Endodermal cell (in vitro differentiated cells): ENCODE measurements at regions not wholly inside any gene's neighbourhood (a gene's known extent, or its start where the extent isn't known, plus 50 kb on each side); places are given as distances from the start of the nearest gene placed in this dataset.
"Not testable (repeated sequence)": the region's sequence is repeated elsewhere in the genome, so short reads cannot be mapped to it uniquely, and the experiment has no call there.

Source experiments
- DNase-seq: peaks from one replicate; pipeline ENCODE4 v3.0.0-alpha.2; 2017
- H3K27ac ChIP-seq: 2 replicates; pipeline ENCODE4 v1.5.1; 2013; ENCODE audit warnings: mild to moderate bottlenecking, low read depth, low read length, moderate library complexity
- H3K27me3 ChIP-seq: 2 replicates; pipeline ENCODE4 v1.6.1; 2013; ENCODE audit warnings: mild to moderate bottlenecking, low read length, moderate library complexity; ENCODE audit not compliant: insufficient read depth, control insufficient read depth, poor library complexity, severe bottlenecking
- H3K36me3 ChIP-seq: 2 replicates; pipeline ENCODE4 v1.7.0; 2013; ENCODE audit warnings: mild to moderate bottlenecking, low read length, moderate library complexity; ENCODE audit not compliant: control insufficient read depth, insufficient read depth
- H3K4me1 ChIP-seq: one replicate; pipeline ENCODE4 v1.7.0; 2013; ENCODE audit warnings: low read length; ENCODE audit not compliant: control insufficient read depth, insufficient read depth
- H3K4me3 ChIP-seq: 2 replicates; pipeline ENCODE4 v1.5.1; 2013; ENCODE audit warnings: mild to moderate bottlenecking, low read length, moderate library complexity
- H3K9ac ChIP-seq: 2 replicates; pipeline ENCODE4 v1.6.1; 2013; ENCODE audit warnings: mild to moderate bottlenecking, low read length, moderate library complexity; ENCODE audit not compliant: poor library complexity, severe bottlenecking; ENCODE audit errors: extremely low read depth
- H3K9me3 ChIP-seq: 2 replicates; pipeline ENCODE4 v1.6.1; 2013; ENCODE audit warnings: mild to moderate bottlenecking, low read length, moderate library complexity; ENCODE audit not compliant: control insufficient read depth
- H3K27ac Mint-ChIP-seq: 2 replicates; pipeline ENCODE4 v1.8.0; 2020; ENCODE audit warnings: mixed read lengths
- H3K27me3 Mint-ChIP-seq: 2 replicates; pipeline ENCODE4 v1.8.0; 2021; ENCODE audit warnings: mild to moderate bottlenecking, mixed read lengths; ENCODE audit not compliant: insufficient read depth
- H3K36me3 Mint-ChIP-seq: 2 replicates; pipeline ENCODE4 v1.8.0; 2020; ENCODE audit warnings: low read depth, mixed read lengths
- H3K4me1 Mint-ChIP-seq: 2 replicates; pipeline ENCODE4 v1.8.0; 2020; ENCODE audit warnings: mixed read lengths
- H3K4me3 Mint-ChIP-seq: 2 replicates; pipeline ENCODE4 v1.8.0; 2020; ENCODE audit warnings: mild to moderate bottlenecking, moderate library complexity, mixed read lengths
- H3K9me3 Mint-ChIP-seq: 2 replicates; pipeline ENCODE4 v1.8.0; 2020; ENCODE audit warnings: mild to moderate bottlenecking, mixed read lengths
- WGBS, 2 experiments: methylation state at CpG; one replicate each; pipeline versions ENCODE4 v1.1.5 to v1.1.7; 2013; ENCODE audit warnings: missing lambda C conversion rate in 2 of 2, mixed read lengths in 1 of 2; ENCODE audit not compliant: insufficient coverage in 1 of 2, insufficient read length in 1 of 2; 5-methylcytosine and 5-hydroxymethylcytosine counted together

DNA sequence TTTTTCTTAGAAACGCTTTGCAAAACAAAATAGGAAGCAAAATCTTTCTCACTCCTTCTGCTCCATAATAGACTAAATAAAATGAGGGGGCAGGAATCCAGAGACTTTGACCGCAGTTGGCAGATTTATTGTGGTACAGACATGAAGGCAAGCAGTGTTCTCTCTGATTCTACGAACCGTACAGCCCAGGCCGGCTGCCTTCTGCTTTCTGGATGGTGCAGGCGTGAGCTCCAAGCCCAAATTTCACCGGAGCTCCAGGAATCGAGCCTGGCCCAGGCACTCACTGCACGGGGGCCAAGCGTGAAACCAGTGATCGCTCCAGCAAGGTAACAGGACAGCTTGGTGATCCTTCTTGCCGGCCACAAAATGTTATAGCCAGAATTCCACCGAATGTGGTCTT lies 202.9 kb downstream of the GOLGA6L6 start:
- H3K4me3 Mint-ChIP-seq, H3K36me3 Mint-ChIP-seq, H3K27ac ChIP-seq, H3K9ac ChIP-seq, DNase-seq, H3K4me1 ChIP-seq, H3K27ac Mint-ChIP-seq, H3K27me3 Mint-ChIP-seq, H3K36me3 ChIP-seq, H3K4me1 Mint-ChIP-seq, H3K4me3 ChIP-seq, H3K27me3 ChIP-seq: not testable (repeated sequence)
- H3K9me3 ChIP-seq = peaks cover 47% of the 10 kb centered on the region
- H3K9me3 Mint-ChIP-seq = peaks cover 37% of the 10 kb centered on the region
- 72 to 76% methylated on average over 12 to 13 of the region's 13 CpGs for WGBS, 2 experiments

- peaks cover 47% of the 10 kb centered on the region for H3K9me3 ChIP-seq
- not testable (repeated sequence) for H3K27ac Mint-ChIP-seq
Measured at GRCh38 chr15:20337238-20337637, 204.4 kb downstream of the GOLGA6L6 start.

GRCh38 chr15:20334451-20334850 lies 207.1 kb downstream of the GOLGA6L6 start:
- not testable (repeated sequence) for H3K27me3 ChIP-seq, H3K36me3 Mint-ChIP-seq, H3K36me3 ChIP-seq, H3K4me3 Mint-ChIP-seq, H3K9ac ChIP-seq, H3K27me3 Mint-ChIP-seq, DNase-seq, H3K27ac ChIP-seq, H3K4me1 Mint-ChIP-seq, H3K27ac Mint-ChIP-seq, H3K4me3 ChIP-seq, H3K4me1 ChIP-seq
- peaks cover 21% of the 10 kb centered on the region for H3K9me3 ChIP-seq
- 89 to 94% methylated on average over 4 to 6 of the region's 6 CpGs for WGBS, 2 experiments
- peaks cover 50% of the 10 kb centered on the region for H3K9me3 Mint-ChIP-seq

More at GRCh38 chr15:20337238-20337637, 204.4 kb downstream of the GOLGA6L6 start:
- H3K9ac ChIP-seq, H3K4me1 Mint-ChIP-seq, H3K36me3 Mint-ChIP-seq, H3K4me1 ChIP-seq, H3K27ac ChIP-seq, H3K27me3 Mint-ChIP-seq, DNase-seq, H3K36me3 ChIP-seq, H3K4me3 Mint-ChIP-seq, H3K27me3 ChIP-seq: not testable (repeated sequence)
- 70 to 87% methylated on average over 4 of the region's 5 CpGs for WGBS, 2 experiments
- H3K9me3 Mint-ChIP-seq = peaks cover 42% of the 10 kb centered on the region
- peak overlapping the region; percentile 65 for H3K4me3 ChIP-seq

DNA sequence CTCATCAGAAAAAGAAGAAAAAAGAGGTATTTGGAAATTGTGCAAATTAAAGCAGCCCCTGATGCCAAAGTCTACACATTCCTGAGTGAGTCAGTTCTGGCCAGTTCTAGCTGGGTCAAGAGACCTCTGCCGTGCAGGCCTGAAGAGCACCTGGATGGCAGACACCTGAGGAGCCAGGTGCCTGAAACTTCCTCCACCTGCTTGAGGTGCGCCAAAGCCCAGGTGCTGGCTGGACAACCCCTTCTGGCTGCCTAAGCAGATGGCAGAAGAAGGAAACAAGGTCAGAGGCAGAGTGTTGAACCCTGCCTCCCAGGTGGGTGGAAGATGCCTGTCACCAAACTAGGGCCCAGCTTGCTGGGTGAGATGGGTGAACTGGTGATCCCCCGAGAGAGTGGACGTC lies 215.8 kb downstream of the GOLGA6L6 start:
- H3K4me1 Mint-ChIP-seq, H3K4me3 ChIP-seq, H3K27ac Mint-ChIP-seq, H3K36me3 Mint-ChIP-seq, H3K4me1 ChIP-seq, H3K27me3 Mint-ChIP-seq, DNase-seq, H3K27ac ChIP-seq, H3K36me3 ChIP-seq, H3K27me3 ChIP-seq, H3K4me3 Mint-ChIP-seq, H3K9ac ChIP-seq: not testable (repeated sequence)
- H3K9me3 Mint-ChIP-seq = peaks cover 42% of the 10 kb centered on the region
- H3K9me3 ChIP-seq = peaks cover 16% of the 10 kb centered on the region
- 82 to 100% methylated on average over 2 to 4 of the region's 4 CpGs for WGBS, 2 experiments

- 50 to 51% methylated on average over 1 of the region's 2 CpGs for WGBS, 2 experiments
- H3K4me3 Mint-ChIP-seq = not testable (repeated sequence)
Measured at GRCh38 chr15:20317132-20317531, 224.5 kb downstream of the GOLGA6L6 start.

DNA sequence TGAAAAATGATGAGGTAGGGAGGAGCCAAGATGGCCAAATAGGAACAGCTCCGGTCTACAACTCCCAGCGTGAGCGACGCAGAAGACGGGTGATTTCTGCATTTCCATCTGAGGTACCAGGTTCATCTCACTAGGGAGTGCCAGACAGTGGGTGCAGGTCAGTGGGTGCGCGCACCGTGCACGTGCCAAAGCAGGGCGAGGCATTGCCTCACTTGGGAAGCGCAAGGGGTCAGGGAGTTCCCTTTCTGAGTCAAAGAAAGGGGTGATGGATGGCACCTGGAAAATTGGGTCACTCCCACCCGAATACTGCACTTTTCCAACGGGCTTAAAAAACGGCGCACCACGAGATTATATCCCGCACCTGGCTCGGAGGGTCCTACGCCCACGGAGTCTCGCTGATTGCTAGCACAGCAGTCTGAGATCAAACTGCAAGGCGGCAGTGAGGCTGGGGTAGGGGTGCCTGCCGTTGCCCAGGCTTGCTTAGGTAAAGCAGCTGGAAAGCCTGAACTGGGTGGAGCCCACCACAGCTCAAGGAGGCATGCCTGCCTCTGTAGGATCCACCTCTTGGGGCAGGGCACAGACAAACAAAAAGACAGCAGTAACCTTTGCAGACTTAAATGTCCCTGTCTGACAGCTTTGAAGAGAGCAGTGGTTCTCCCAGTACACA lies 230.5 kb downstream of the GOLGA6L6 start:
- H3K27ac Mint-ChIP-seq = not testable (repeated sequence)

More at GRCh38 chr15:20317132-20317531, 224.5 kb downstream of the GOLGA6L6 start:
- not testable (repeated sequence) for DNase-seq, H3K4me1 ChIP-seq, H3K27me3 Mint-ChIP-seq, H3K4me1 Mint-ChIP-seq, H3K36me3 Mint-ChIP-seq, H3K4me3 ChIP-seq, H3K9ac ChIP-seq, H3K27ac Mint-ChIP-seq, H3K27me3 ChIP-seq, H3K27ac ChIP-seq, H3K36me3 ChIP-seq
- peaks cover 28% of the 10 kb centered on the region for H3K9me3 ChIP-seq
- H3K9me3 Mint-ChIP-seq = peaks cover 48% of the 10 kb centered on the region

More for the DNA sequence above, 230.5 kb downstream of the GOLGA6L6 start:
- peaks cover 27% of the 10 kb centered on the region for H3K9me3 Mint-ChIP-seq
- WGBS, 2 experiments = 85 to 89% methylated on average over 14 to 18 of the region's 23 CpGs
- not testable (repeated sequence) for H3K36me3 Mint-ChIP-seq, DNase-seq, H3K4me1 ChIP-seq, H3K9ac ChIP-seq, H3K27me3 Mint-ChIP-seq, H3K4me3 ChIP-seq, H3K36me3 ChIP-seq, H3K4me3 Mint-ChIP-seq, H3K27ac ChIP-seq, H3K4me1 Mint-ChIP-seq, H3K27me3 ChIP-seq
- H3K9me3 ChIP-seq = peaks cover 36% of the 10 kb centered on the region
